HG03432 (cell line): ENCODE measurements at regions not wholly inside any gene's neighbourhood (a gene's known extent, or its start where the extent isn't known, plus 50 kb on each side); places are given as distances from the start of the nearest gene placed in this dataset.

ENCODE experiments used
- ATAC-seq: cut with Tn5 transposase; IDR thresholded peaks from one replicate; pipeline ENCODE4 v1.9.1; 2021; ENCODE audit warnings: mild to moderate bottlenecking, moderate library complexity; ENCODE audit not compliant: unreplicated experiment

DNA sequence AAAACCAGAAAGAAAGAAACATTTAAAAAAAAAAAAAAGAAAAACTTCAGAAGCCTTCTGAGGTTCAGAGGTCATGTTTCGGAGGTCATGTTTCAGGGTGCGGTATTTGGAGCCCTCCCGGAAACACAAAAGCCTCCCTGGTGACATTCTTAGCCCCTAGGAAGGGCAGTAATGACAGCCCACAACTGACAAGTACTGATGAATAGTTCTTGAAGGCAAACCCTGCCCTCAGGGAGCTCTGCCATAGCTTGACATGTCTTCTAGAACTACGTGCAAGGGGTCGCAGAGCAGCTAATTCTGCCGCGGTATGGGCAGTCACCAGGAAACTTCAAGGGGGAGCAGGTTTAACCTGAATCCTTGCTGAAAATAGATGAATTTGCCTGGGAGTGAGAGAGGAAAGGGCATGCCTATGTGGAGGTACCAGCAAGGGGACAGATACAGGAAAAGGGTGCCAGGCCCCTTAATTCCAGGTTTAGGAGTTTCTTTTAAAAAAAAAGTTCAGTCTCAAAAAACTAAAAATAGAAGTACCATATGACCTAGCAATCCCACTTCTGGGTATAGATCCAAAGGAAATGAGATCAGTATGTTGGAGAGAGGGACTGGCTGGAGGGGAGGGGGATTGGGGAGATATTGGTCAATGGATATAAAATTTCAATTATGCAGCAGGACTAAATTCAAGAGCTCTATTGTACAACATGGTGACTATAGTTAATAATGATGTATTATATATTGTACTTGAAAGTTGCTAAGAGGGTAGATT lies 98.4 kb downstream of the C9orf152 start:
- peak; percentile 20 for ATAC-seq

GRCh38 chr9:110110154-110110553 lies 97.8 kb downstream of the C9orf152 start:
- peak; percentile 88 for ATAC-seq

DNA sequence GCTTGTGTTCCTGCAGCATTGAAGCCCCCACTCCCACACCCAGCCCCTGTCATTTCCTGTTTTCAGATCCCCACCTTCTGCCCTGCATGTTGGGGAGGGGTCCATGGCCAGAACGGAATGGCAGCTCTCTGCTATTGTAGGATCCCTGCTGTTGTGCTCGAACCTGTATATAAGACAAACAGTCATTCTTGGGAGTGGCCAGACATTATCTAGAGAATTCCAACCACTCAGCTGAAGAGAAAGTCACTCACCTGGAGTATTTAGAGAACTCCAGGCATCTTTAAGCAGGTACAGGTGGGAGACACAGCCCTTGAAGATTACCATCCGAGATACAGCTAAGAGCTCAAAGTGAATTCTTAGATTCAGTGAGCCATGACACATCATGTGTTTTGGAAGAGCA lies 96.1 kb downstream of the C9orf152 start:
- no peak for ATAC-seq

DNA sequence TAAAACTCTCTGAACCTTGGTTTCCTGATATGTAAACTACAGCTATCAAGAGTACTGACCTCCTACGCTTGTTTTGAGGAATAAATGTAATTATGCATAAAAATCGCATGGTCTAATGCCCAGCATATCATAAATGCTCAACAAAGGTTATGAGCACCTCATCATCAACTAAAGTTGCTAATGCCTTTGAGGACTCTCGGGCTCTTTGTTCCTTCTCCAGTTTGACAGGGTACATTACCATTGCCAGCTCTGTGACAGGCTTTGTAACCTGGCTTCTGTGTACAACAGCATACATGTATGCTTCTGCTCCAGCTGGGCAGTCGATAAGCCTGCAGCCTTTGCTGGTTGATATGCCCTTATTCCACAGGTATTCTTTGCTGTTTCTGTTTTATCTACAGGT lies 95.2 kb downstream of the C9orf152 start:
- ATAC-seq = no peak

DNA sequence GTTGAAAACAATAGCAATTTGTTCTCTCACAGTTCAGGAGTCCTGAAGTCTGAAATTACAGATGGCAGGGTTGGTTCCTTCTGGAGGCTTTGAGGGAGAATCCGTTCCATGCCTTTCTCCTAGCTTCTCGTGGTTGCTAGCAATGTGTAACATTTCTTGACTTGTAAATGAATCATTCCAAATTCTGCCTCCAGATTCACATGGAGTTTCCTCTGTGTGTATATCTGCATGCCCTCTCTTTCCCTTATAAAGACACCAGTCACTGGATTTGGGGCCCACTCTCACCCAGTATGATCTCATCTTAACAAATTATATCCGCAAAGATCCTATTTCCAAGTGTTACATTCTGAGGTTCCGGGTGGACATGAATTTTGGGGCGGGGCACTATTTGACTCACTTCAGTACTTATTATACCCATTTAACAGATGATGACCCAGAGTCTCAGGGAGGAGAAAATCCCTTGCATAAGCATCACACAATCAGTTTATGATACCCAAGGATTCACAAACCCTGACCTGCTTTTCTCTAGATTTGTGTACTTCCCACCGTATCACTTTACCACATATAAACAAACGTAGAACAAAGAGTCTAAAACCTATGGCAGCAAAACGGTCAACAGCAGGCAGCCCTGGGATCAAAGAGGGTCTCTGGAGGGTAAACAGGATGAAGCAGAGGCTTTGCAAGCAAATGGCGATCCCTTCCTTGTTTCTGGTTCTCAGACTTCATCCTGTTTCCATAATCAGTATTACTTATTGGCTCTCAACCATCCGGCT lies 93.7 kb downstream of the C9orf152 start:
- ATAC-seq = no peak

DNA sequence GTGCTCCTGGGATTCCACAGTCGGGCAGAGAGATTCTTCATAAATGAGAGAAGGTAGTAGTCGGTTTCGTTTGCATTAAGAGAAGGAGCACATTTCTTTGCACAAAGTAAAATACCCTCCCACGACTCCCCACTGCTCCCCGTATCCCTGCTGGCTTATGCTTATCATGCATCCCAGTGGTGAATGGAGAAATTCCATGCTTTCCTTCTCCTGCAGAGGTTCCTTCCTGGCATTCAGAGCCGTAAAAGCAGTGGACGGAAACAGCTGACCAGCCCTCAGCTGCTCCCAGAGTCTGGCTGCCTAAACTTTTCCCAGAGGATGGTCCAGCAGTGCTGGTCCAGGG lies 93.1 kb downstream of the C9orf152 start:
- ATAC-seq = no peak

- ATAC-seq = no peak
These were observed 92.6 kb downstream of the C9orf152 start for GRCh38 chr9:110115341-110115820.

- no peak for ATAC-seq
These were observed 92.0 kb downstream of the C9orf152 start for GRCh38 chr9:110115826-110116542.

DNA sequence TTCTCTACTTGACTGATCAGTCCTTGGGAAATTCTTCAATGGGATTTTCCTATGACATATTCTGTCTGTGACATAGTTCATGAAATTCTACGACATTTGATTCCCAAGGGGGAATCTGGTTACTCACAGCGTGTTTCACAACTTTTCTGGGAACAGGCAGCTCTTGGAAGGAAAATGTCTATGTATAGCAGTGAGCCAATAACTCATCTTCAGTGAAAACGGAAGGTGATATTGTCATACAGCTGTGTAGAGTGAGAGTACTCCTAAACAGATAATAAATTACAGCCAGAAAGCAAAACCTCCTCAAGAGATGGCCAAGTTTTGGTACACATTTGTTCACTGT lies 91.4 kb downstream of the C9orf152 start:
- ATAC-seq = no peak

DNA sequence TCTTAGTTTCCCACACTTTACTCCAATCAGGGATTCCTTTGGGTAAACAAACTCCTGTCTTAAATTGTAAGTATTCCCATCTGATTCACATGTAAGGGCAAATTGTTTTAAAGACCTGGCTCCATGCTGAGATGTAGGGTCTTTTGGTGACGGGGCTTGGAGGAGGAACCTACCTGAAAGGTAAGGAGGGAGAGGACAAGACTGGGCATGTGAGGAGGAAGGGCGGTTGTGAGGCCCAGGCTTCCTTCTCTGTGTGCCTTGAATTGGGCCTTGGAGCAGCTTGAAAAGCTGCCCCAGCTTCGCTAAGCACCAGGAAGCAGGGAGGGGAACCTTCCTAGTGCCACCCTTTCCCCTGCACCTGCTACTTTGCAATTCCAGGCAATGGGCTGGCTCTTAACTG lies 86.8 kb downstream of the C9orf152 start:
- no peak for ATAC-seq

DNA sequence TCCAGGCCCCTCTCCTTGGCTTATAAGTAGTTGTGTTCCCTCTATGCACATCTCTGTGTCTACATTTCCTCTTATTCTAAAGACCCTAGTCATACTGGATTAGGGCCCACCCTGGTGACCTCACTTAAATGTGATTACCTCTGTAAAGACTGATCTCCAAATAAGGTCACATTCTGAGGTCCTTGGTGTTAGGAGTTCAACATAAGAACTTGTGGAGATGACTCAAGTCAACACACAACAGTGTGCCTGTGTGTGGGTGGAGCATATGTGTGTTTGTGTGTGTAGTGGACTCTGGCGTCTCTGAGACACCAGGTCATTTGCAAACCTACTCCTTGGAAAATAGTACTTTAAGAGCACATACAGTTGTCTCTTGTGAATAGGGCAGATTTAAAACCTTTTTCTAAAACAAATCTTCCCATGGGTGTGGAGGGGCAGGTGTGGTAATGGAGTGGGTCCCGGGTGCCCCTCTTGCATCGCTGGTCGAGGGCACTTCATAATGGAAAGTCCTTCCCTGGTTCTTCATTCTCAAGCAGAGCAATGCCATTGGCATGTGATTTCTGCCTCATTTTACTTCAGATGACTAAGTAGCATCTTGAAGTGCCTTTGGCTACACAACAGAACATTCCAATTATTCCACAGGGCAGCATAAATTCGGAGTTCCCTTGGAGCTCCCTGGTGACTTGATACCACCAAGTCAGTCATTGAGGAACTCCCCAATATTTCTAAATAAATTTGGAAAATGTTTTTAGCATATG lies 84.4 kb downstream of the C9orf152 start:
- ATAC-seq = no peak

DNA sequence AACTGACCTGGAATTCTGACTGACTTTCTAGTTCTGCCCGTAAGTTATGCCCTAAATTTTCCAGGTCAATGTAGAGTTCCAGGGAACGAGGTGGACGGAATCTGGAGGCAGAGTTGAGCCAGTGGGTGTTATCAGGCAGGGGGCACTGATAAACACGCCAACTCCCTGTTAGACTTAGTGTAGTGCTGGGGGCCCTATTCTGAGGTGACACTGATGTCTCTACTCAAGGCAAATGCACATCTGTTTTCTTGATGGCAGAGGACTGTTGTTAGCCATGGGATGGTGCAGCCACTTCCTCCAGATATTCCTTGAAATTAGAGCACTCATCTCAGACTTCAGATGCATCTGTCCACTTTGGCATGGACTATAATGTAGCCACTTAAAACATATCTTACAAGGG lies 83.5 kb downstream of the C9orf152 start:
- no peak for ATAC-seq

- no peak for ATAC-seq
These were observed 82.7 kb downstream of the C9orf152 start for GRCh38 chr9:110125207-110125751.

- no peak for ATAC-seq
These were observed 82.1 kb downstream of the C9orf152 start for GRCh38 chr9:110125763-110126351.

GRCh38 chr9:110126499-110126941 lies 81.4 kb downstream of the C9orf152 start:
- ATAC-seq = no peak

- ATAC-seq = no peak
These were observed 80.7 kb downstream of the C9orf152 start for GRCh38 chr9:110126986-110127864.

DNA sequence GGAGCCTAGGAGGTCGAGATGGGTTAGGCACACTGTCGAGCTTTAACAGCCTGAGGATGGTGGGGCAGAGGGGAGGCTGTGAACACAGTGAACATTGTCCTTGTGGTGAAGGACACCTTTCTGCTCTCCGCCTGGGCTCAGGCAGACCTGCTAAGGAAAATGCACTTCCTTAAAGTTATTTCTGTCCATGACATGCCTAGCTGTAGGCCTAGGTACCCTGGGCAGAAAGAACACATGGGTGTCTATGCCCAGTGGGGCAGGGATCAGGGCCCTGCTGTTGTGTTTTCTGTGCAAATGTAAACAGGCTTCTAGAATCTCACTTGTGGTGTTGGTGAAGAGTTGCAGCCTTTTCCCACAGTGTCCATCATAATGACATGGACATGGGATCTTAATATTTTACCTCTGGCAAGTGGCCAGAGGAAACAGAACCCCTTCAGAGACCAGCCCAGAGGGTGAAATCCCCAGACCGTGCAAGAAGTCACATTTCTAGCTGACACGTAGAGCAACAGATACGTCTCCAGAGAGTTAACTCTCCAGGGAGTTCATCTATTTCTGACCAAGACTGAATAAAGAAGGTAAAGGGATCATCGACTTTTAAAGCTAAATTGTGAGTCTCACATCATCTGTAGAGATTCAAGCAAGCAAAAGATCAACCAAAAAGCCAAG lies 79.2 kb downstream of the C9orf152 start:
- peak; percentile 85 for ATAC-seq

GRCh38 chr9:110129425-110129824 lies 78.5 kb downstream of the C9orf152 start:
- ATAC-seq = peak; percentile 26

GRCh38 chr9:110130211-110130610 lies 77.7 kb downstream of the C9orf152 start:
- no peak for ATAC-seq
